Erythroblast (primary cell): ENCODE measurements at regions not wholly inside any gene's neighbourhood (a gene's known extent, or its start where the extent isn't known, plus 50 kb on each side); places are given as distances from the start of the nearest gene placed in this dataset.
"Not testable (repeated sequence)": the region's sequence is repeated elsewhere in the genome, so short reads cannot be mapped to it uniquely, and the experiment has no call there.

Experiments used
- GATA1 ChIP-seq: IDR thresholded peaks from 2 replicates; pipeline ENCODE4 v1.6.1; 2011; ENCODE audit warnings: low read depth, mild to moderate bottlenecking, control low read depth, low read length, moderate library complexity
- POLR2A ChIP-seq: IDR thresholded peaks from 2 replicates; pipeline ENCODE4 v1.6.1; 2011; ENCODE audit warnings: mild to moderate bottlenecking, low read length

DNA sequence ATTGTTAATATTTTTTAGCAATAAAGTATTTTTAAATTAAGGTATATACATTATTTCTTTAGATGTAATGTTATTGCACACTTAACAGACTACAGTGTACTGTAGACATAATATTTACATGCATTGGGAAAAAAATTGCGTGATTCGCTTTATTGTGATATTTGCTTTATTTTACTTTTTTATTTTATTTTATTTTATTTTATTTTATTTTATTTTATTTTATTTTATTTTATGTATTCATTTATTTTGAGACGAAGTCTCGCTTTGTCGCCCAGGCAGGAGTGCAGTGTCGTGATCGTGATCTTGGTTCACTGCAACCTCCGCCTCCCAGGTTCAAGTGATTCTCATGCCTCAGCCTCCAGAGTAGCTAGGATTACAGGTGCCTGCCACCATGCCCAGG, 1522.7 kb downstream of the AMY1C start:
- not testable (repeated sequence) for TF ChIP-seq POLR2A, GATA1
